22Rv1 (cell line): ENCODE measurements at regions not wholly inside any gene's neighbourhood (a gene's known extent, or its start where the extent isn't known, plus 50 kb on each side); places are given as distances from the start of the nearest gene placed in this dataset.

Source experiments
- H3K27ac ChIP-seq: fragments of 450-650 bp; 2 replicates; pipeline ENCODE4 v1.5.1; 2017
- CTCF ChIP-seq: fragments of 450-650 bp; IDR thresholded peaks from 2 replicates; pipeline ENCODE4 v1.5.1; 2017; ENCODE audit warnings: mild to moderate bottlenecking
- ZFX ChIP-seq: fragments of 450-650 bp; IDR thresholded peaks from 2 replicates; pipeline ENCODE4 v1.6.1; 2017; ENCODE audit warnings: antibody characterized with exemption, borderline replicate concordance

GRCh38 chr3:152146461-152146860 is 122.3 kb upstream of the MBNL1 start:
- TF ChIP-seq CTCF (no peak), ZFX (no peak)
- H3K27ac ChIP-seq: no peak overlapping the region

DNA sequence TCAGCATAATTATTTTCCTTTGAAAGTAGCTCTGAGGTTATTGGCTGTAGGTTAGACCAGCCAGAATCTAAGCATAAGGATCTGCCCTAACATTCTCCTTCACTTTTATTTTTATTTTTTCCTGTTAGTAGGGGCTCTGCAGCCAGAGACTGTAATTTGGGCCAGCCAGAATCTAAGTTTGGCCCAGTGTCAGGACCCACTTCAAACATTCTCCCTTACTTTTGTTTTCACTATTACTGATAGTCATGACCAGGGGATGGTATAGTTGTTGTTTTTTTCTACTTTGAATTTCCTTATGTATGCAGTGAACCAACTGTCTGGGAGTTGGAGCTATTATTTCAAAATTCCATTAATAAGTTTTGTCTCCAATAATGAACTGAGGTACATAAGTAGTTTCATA is 121.0 kb upstream of the MBNL1 start:
- H3K27ac ChIP-seq: no peak overlapping the region
- no peak for TF ChIP-seq ZFX
- TF ChIP-seq CTCF: no peak

DNA sequence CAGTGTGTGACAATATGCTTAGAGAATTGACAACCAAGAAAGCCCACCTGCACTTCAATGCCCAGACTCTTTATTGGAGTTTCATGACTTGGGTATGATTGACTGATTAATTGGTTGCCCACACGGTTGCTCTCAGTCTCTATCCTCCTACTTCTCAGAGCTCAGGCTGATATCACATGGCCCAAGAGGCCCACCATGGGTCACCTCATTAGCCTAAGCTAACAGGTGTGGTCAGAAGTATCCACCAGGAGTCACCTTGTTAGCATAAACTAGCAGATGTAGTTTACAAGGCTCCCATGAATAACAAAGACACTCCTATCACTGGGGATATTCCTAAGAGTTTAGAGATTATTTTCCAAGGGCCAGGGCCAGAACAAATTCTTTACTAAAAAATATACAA is 120.2 kb upstream of the MBNL1 start:
- H3K27ac ChIP-seq: no peak overlapping the region
- TF ChIP-seq ZFX: no peak
- TF ChIP-seq CTCF: no peak

- H3K27ac ChIP-seq: no peak overlapping the region
- TF ChIP-seq CTCF (no peak), ZFX (no peak)
These were observed 118.9 kb upstream of the MBNL1 start for GRCh38 chr3:152149832-152150231.

GRCh38 chr3:152151216-152151876 is 117.4 kb upstream of the MBNL1 start:
- H3K27ac ChIP-seq: peak overlapping the region; percentile 87
- no peak for TF ChIP-seq CTCF
- TF ChIP-seq ZFX: no peak

GRCh38 chr3:152151877-152152765 is 116.6 kb upstream of the MBNL1 start:
- peak overlapping the region; percentile 87 for H3K27ac ChIP-seq

- peak overlapping the region; percentile 87 for H3K27ac ChIP-seq
These were observed 115.6 kb upstream of the MBNL1 start for GRCh38 chr3:152153115-152153514.

GRCh38 chr3:152155246-152156020 is 113.3 kb upstream of the MBNL1 start:
- TF ChIP-seq ZFX: no peak
- TF ChIP-seq CTCF: no peak
- H3K27ac ChIP-seq: no peak overlapping the region
